H1 (cell line): ENCODE measurements at regions not wholly inside any gene's neighbourhood (a gene's known extent, or its start where the extent isn't known, plus 50 kb on each side); places are given as distances from the start of the nearest gene placed in this dataset.

ENCODE experiments used
- CTCF ChIA-PET: fragments of 300-600 bp; sonication (Branson Sonifier 250); formaldehyde crosslinking; loops from one replicate; lab custom pipeline; 2021; ENCODE audit not compliant: partially characterized antibody; lab: Charles Lee
- POLR2A ChIA-PET: fragments of 300-600 bp; sonication (Branson Sonifier 250); formaldehyde crosslinking; loops from one replicate; lab custom pipeline; 2021; ENCODE audit warnings: inconsistent platforms; ENCODE audit not compliant: partially characterized antibody; lab: Charles Lee
- DNase-seq, 2 experiments: peaks; one replicate each; pipeline versions ENCODE4 v3.0.0 to v3.0.0-alpha.2; 2010 to 2022; ENCODE audit warnings: low spot score in 2 of 2, low read depth in 1 of 2, mixed read lengths in 1 of 2
- FAIRE-seq: peaks from 2 replicates; lab custom pipeline; 2011; peaks lifted over from hg19 to GRCh38; lab: Jason Lieb, UNC
- H2AFZ ChIP-seq: 2 replicates; pipeline ENCODE4 v1.8.1; 2012; ENCODE audit warnings: low read length, inconsistent platforms
- H2AK5ac ChIP-seq: 2 replicates; pipeline ENCODE4 v1.6.1; 2013; ENCODE audit warnings: low read depth, low read length
- H2BK120ac ChIP-seq: replicated peaks from 2 replicates; pipeline ENCODE3; 2013; ENCODE audit warnings: low read depth, low read length, inconsistent platforms
- H2BK12ac ChIP-seq: 2 replicates; pipeline ENCODE4 v1.6.1; 2013; ENCODE audit warnings: low read depth, low read length
- H2BK15ac ChIP-seq: 2 replicates; pipeline ENCODE4 v1.6.1; 2013; ENCODE audit warnings: low read length
- H2BK20ac ChIP-seq: 2 replicates; pipeline ENCODE4 v1.6.1; 2013; ENCODE audit warnings: low read length
- H2BK5ac ChIP-seq: 2 replicates; pipeline ENCODE4 v1.6.1; 2013; ENCODE audit warnings: low read depth, low read length
- H3K14ac ChIP-seq: 2 replicates; pipeline ENCODE4 v1.6.1; 2013; ENCODE audit warnings: inconsistent platforms; ENCODE audit not compliant: insufficient read length
- H3K18ac ChIP-seq: 2 replicates; pipeline ENCODE4 v1.6.1; 2013; ENCODE audit warnings: low read length; ENCODE audit errors: extremely low read depth
- H3K23ac ChIP-seq: 2 replicates; pipeline ENCODE4 v1.6.1; 2013; ENCODE audit warnings: inconsistent platforms; ENCODE audit not compliant: insufficient read length
- H3K23me2 ChIP-seq: 2 replicates; pipeline ENCODE4 v1.6.1; 2013; ENCODE audit warnings: low read depth, low read length
- H3K27ac ChIP-seq: 2 replicates; pipeline ENCODE4 v1.6.1; 2011; ENCODE audit warnings: low read depth, low read length, inconsistent platforms
- H3K27me3 ChIP-seq, 4 experiments: replicated peaks in 1 of 4; 1 replicate in 1 of 4; 2 replicates in 3 of 4; pipeline versions ENCODE4 v1.6.1 to v1.8.1; 2011 to 2013; ENCODE audit warnings: low read length in 3 of 4, mild to moderate bottlenecking in 3 of 4, inconsistent platforms in 2 of 4, mixed read lengths in 2 of 4, moderate library complexity in 1 of 4; ENCODE audit not compliant: control insufficient read depth in 3 of 4, insufficient read depth in 3 of 4; ENCODE audit errors: extremely low read depth in 1 of 4
- H3K36me3 ChIP-seq, 4 experiments: 2 replicates each; pipeline versions ENCODE4 v1.6.1 to v1.8.1; 2011 to 2013; ENCODE audit warnings: mild to moderate bottlenecking in 4 of 4, low read length in 3 of 4, moderate library complexity in 2 of 4, control low read depth in 1 of 4, inconsistent platforms in 1 of 4; ENCODE audit not compliant: insufficient read depth in 4 of 4, control insufficient read depth in 2 of 4
- H3K4ac ChIP-seq: replicated peaks from 2 replicates; pipeline ENCODE3; 2013; ENCODE audit warnings: low read length, low read depth, mixed read lengths, inconsistent platforms; ENCODE audit not compliant: insufficient read length
- H3K4me1 ChIP-seq, 4 experiments: replicated peaks in 1 of 4; 1 replicate in 1 of 4; 2 replicates in 3 of 4; pipeline versions ENCODE4 v1.6.1 to v1.8.1; 2011 to 2013; ENCODE audit warnings: low read length in 3 of 4, inconsistent platforms in 2 of 4, mixed read lengths in 1 of 4; ENCODE audit not compliant: insufficient read depth in 4 of 4, control insufficient read depth in 3 of 4
- H3K4me2 ChIP-seq, 2 experiments: 2 replicates each; pipeline versions ENCODE4 v1.6.1 to v1.8.1; 2011 to 2013; ENCODE audit warnings: low read depth in 2 of 2, low read length in 2 of 2, control low read depth in 1 of 2, inconsistent platforms in 1 of 2, mild to moderate bottlenecking in 1 of 2; ENCODE audit not compliant: insufficient read depth in 1 of 2
- H3K4me3 ChIP-seq, 4 experiments: fragments of 200-600, 300-600 bp in 1 of 4; sonication (generic), shearing (Covaris generic), sonication (Bioruptor Twin) in 1 of 4; 2 replicates each; pipeline versions ENCODE4 v1.5.1 to v1.8.1; 2011 to 2016; ENCODE audit warnings: low read length in 4 of 4, low read depth in 3 of 4, control low read depth in 2 of 4, inconsistent platforms in 2 of 4, mild to moderate bottlenecking in 2 of 4, mixed read lengths in 1 of 4, moderate library complexity in 1 of 4; ENCODE audit not compliant: insufficient read depth in 2 of 4; ENCODE audit errors: extremely low read depth in 1 of 4
- H3K56ac ChIP-seq: replicated peaks from 2 replicates; pipeline ENCODE3; 2013; ENCODE audit warnings: low read depth, mild to moderate bottlenecking, mixed read lengths, low read length, inconsistent platforms; ENCODE audit not compliant: insufficient read length
- H3K79me1 ChIP-seq: 2 replicates; pipeline ENCODE4 v1.6.1; 2013; ENCODE audit warnings: low read depth, low read length, control low read depth
- H3K79me2 ChIP-seq, 2 experiments: 2 replicates each; pipeline versions ENCODE4 v1.6.1 to v1.8.1; 2012 to 2013; ENCODE audit warnings: low read length in 2 of 2, mild to moderate bottlenecking in 2 of 2, inconsistent platforms in 1 of 2; ENCODE audit not compliant: insufficient read depth in 2 of 2, control insufficient read depth in 1 of 2
- H3K9ac ChIP-seq, 4 experiments: replicated peaks in 1 of 4; 1 replicate in 1 of 4; 2 replicates in 3 of 4; pipeline versions ENCODE4 v1.6.1 to v1.8.1; 2011 to 2013; ENCODE audit warnings: low read depth in 3 of 4, low read length in 3 of 4, control low read depth in 2 of 4, mild to moderate bottlenecking in 2 of 4, moderate library complexity in 2 of 4, inconsistent platforms in 1 of 4; ENCODE audit errors: extremely low read depth in 1 of 4
- H3K9me3 ChIP-seq, 2 experiments: 2 replicates each; pipeline versions ENCODE4 v1.6.1 to v1.8.1; 2012 to 2013; ENCODE audit warnings: mild to moderate bottlenecking in 2 of 2, moderate library complexity in 2 of 2, control low read depth in 1 of 2, inconsistent platforms in 1 of 2, low read depth in 1 of 2, low read length in 1 of 2, mixed read lengths in 1 of 2; ENCODE audit not compliant: insufficient read depth in 2 of 2
- H4K20me1 ChIP-seq, 2 experiments: replicated peaks in 1 of 2; 2 replicates each; pipeline versions ENCODE3 to v1.8.1; 2011 to 2013; ENCODE audit warnings: inconsistent platforms in 2 of 2, low read length in 2 of 2, mild to moderate bottlenecking in 1 of 2; ENCODE audit not compliant: insufficient read depth in 2 of 2, control insufficient read depth in 1 of 2
- H4K5ac ChIP-seq: 2 replicates; pipeline ENCODE4 v1.6.1; 2013; ENCODE audit warnings: low read length, low read depth, mixed read lengths, inconsistent platforms; ENCODE audit not compliant: insufficient read length
- H4K8ac ChIP-seq: 2 replicates; pipeline ENCODE4 v1.8.0; 2013; ENCODE audit warnings: mild to moderate bottlenecking, moderate library complexity, low read length, inconsistent platforms; ENCODE audit not compliant: insufficient read depth; ENCODE audit errors: extremely low read depth
- H4K91ac ChIP-seq: replicated peaks from 2 replicates; pipeline ENCODE3; 2013; ENCODE audit warnings: low read length, mixed read lengths, inconsistent platforms; ENCODE audit not compliant: insufficient read length
- BACH1 ChIP-seq: IDR thresholded peaks from 2 replicates; pipeline ENCODE4 v1.6.1; 2012; ENCODE audit warnings: low read length, improper control_type of control experiment
- CHD1 ChIP-seq: IDR thresholded peaks from 2 replicates; pipeline ENCODE4 v1.6.1; 2012; ENCODE audit warnings: low read depth, low read length, improper control_type of control experiment
- FOSL1 ChIP-seq: IDR thresholded peaks from 2 replicates; pipeline ENCODE4 v1.6.1; 2011; ENCODE audit warnings: mild to moderate bottlenecking, low read depth, low read length, moderate library complexity; ENCODE audit not compliant: insufficient read depth
- GABPA ChIP-seq: IDR thresholded peaks from 2 replicates; pipeline ENCODE4 v1.6.1; 2011; ENCODE audit warnings: mild to moderate bottlenecking, low read length, moderate library complexity, borderline replicate concordance; ENCODE audit not compliant: insufficient read depth
- MAFK ChIP-seq: IDR thresholded peaks from 2 replicates; pipeline ENCODE4 v1.6.1; 2012; ENCODE audit warnings: low read depth, mild to moderate bottlenecking, improper control_type of control experiment, low read length
- MAX ChIP-seq: IDR thresholded peaks from 2 replicates; pipeline ENCODE4 v1.6.1; 2012; ENCODE audit warnings: inconsistent platforms
- NRF1 ChIP-seq: IDR thresholded peaks from 2 replicates; pipeline ENCODE4 v1.6.1; 2011; ENCODE audit warnings: mild to moderate bottlenecking, low read depth, low read length, improper control_type of control experiment
- RNF2 ChIP-seq: fragments of 200-900, 300-1000 bp; sonication (generic); IDR thresholded peaks from 2 replicates; pipeline ENCODE4 v1.7.1; 2016; ENCODE audit warnings: borderline replicate concordance, low read depth, mild to moderate bottlenecking, antibody characterized with exemption, low read length; ENCODE audit not compliant: poor library complexity, severe bottlenecking; ENCODE audit errors: missing control alignments
- SAP30 ChIP-seq: fragments of 300-600 bp; sonication (generic); IDR thresholded peaks from 2 replicates; pipeline ENCODE4 v1.7.1; 2012; ENCODE audit warnings: low read length, moderate library complexity, mild to moderate bottlenecking, inconsistent platforms; ENCODE audit not compliant: insufficient read depth, insufficient replicate concordance
- SIN3A ChIP-seq, 2 experiments: IDR thresholded peaks in 1 of 2; conservative IDR thresholded peaks in 1 of 2; 2 replicates each; pipeline ENCODE4 v1.6.1; 2011 to 2012; ENCODE audit warnings: low read length in 2 of 2, improper control_type of control experiment in 1 of 2, low read depth in 1 of 2, mild to moderate bottlenecking in 1 of 2
- SIRT6 ChIP-seq: IDR thresholded peaks from one replicate; pipeline ENCODE4 v1.7.1; 2012; ENCODE audit warnings: low read length, inconsistent platforms
- SP1 ChIP-seq: IDR thresholded peaks from 2 replicates; pipeline ENCODE4 v1.6.1; 2011; ENCODE audit warnings: low read depth, low read length
- USF2 ChIP-seq: IDR thresholded peaks from 2 replicates; pipeline ENCODE4 v1.6.1; 2011; ENCODE audit warnings: low read length, improper control_type of control experiment
- WGBS, 2 experiments: shearing (Covaris generic) in 1 of 2; methylation state at CpG; one replicate each; pipeline versions ENCODE4 v1.1.6 to v1.1.7; 2013 to 2015; ENCODE audit warnings: low lambda C conversion rate in 2 of 2, mixed read lengths in 2 of 2, inconsistent platforms in 1 of 2, low coverage in 1 of 2, missing lambda C conversion rate in 1 of 2; ENCODE audit not compliant: insufficient replicate concordance in 2 of 2, insufficient coverage in 1 of 2, insufficient read length in 1 of 2; ENCODE audit errors: extremely low coverage in 1 of 2, missing lambda C conversion rate in 1 of 2; 5-methylcytosine and 5-hydroxymethylcytosine counted together

- CTCF ChIA-PET: interaction anchor here (0.9 kb wide), 1 partner anchor 12 kb away, joined by 3 read pairs; no protein-coding TSS in a partner anchor
- no peak overlapping the region for H3K4me3 ChIP-seq
- no peaks in the 10 kb centered on the region for H3K79me2 ChIP-seq
- H2AFZ ChIP-seq: no peak overlapping the region
- H4K8ac ChIP-seq: no peak overlapping the region
- no peaks in the 10 kb centered on the region for H3K27me3 ChIP-seq
- no peak overlapping the region for H2BK20ac ChIP-seq
- TF ChIP-seq SIN3A (conservative IDR thresholded peaks at IDR 0.05 in 1 of 2, IDR thresholded peaks at IDR 0.05 in 1 of 2; ENCODE audit: low read depth in 1 of 2, low read length in 2 of 2): no peak
- no peak for TF ChIP-seq RNF2
- TF ChIP-seq SIRT6: no peak
- TF ChIP-seq NRF1: no peak
- TF ChIP-seq GABPA: no peak
- no peak for TF ChIP-seq MAX
- TF ChIP-seq SP1: no peak
- no peak for TF ChIP-seq BACH1
- no peak for TF ChIP-seq FOSL1
- TF ChIP-seq MAFK: no peak
- no peak for TF ChIP-seq USF2
- TF ChIP-seq CHD1: no peak
- TF ChIP-seq SAP30: no peak
- no peak overlapping the region for H2BK15ac ChIP-seq
- no peaks in the 10 kb centered on the region for H3K4me1 ChIP-seq
- H2BK12ac ChIP-seq: no peak overlapping the region
- no peak overlapping the region for H2AK5ac ChIP-seq
- H4K91ac ChIP-seq: no peak overlapping the region
- H2BK120ac ChIP-seq: no peak overlapping the region
- no peaks in the 10 kb centered on the region for H3K79me1 ChIP-seq
- no peaks in the 10 kb centered on the region for H4K20me1 ChIP-seq
- H3K4me2 ChIP-seq: no peak overlapping the region
- FAIRE-seq (no peak), DNase-seq (no peak)
- H3K4ac ChIP-seq: no peak overlapping the region
- H3K9ac ChIP-seq: no peak overlapping the region
- POLR2A ChIA-PET: no interaction called here
- H3K56ac ChIP-seq: no peak overlapping the region
- no peak overlapping the region for H3K14ac ChIP-seq
- H3K9me3 ChIP-seq: 0 out of 4 replicates have a peak, but pooled peaks cover 0 to 3% of the 10 kb centered on the region in 2 experiments
- no peak overlapping the region for H3K23ac ChIP-seq
- H3K18ac ChIP-seq: no peak overlapping the region
- H3K27ac ChIP-seq: no peak overlapping the region
- H3K36me3 ChIP-seq: no peaks in the 10 kb centered on the region
- no peaks in the 10 kb centered on the region for H3K23me2 ChIP-seq
- no peak overlapping the region for H4K5ac ChIP-seq
- WGBS, 2 experiments: 93% methylated on average over 1 of the region's 1 CpG; no CpG with 5 or more reads in 1 of the 2 experiments
- H2BK5ac ChIP-seq: no peak overlapping the region
These were observed 513.3 kb upstream of the NOX3 start for GRCh38 chr6:155968921-155969320.
